Erythroblast (primary cell): ENCODE measurements at regions not wholly inside any gene's neighbourhood (a gene's known extent, or its start where the extent isn't known, plus 50 kb on each side); places are given as distances from the start of the nearest gene placed in this dataset.

Experiments
- GATA1 ChIP-seq: IDR thresholded peaks from 2 replicates; pipeline ENCODE4 v1.6.1; 2011; ENCODE audit warnings: low read depth, mild to moderate bottlenecking, control low read depth, low read length, moderate library complexity
- POLR2A ChIP-seq: IDR thresholded peaks from 2 replicates; pipeline ENCODE4 v1.6.1; 2011; ENCODE audit warnings: mild to moderate bottlenecking, low read length

DNA sequence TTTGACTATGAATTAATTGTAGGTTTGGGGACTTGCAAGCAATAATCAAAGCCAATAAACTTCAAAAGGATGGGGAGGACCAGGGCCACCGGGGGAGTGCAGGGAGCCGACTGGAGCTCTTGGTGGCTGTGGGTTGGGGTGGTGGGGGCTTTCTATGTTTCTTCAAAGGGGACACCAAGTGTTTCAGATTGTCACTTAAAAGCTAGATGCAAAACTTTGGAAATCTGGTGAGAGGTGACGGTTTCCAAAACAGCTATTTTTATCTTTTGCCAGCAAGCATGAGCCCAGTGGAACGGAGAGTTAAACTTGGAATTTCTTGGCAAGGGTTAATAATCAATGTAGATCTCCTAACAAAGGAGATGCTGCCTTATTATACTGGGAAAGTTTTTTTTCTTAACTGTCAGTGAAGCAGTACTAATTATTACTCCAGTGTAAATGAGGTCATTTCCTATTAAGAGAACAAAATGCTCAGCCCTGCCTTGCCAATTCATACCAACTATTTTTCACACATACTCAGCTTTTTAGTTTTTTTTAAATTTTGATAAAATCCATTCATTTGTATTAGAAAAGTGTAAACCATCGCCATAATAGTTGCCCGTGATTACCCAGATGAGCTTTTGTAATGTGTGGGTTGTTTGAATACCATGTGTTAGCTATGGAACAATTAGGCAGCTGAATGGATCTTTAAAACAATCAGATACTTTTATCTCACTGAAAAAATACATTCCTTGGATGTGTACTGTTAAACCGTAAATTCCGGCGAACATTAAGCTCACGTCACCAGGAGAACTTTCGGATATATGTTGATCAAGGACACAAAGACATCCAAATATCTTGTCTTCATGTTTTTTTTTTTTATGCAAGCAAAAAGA is 95.9 kb upstream of the ZNF536 start:
- TF ChIP-seq POLR2A, result no peak
- TF ChIP-seq GATA1, result no peak
